ENCODE measurements at regions not wholly inside any gene's neighbourhood (a gene's known extent, or its start where the extent isn't known, plus 50 kb on each side); places are given as distances from the start of the nearest gene placed in this dataset.
"Not testable (repeated sequence)": the region's sequence is repeated elsewhere in the genome, so short reads cannot be mapped to it uniquely, and the experiment has no call there.

DNA sequence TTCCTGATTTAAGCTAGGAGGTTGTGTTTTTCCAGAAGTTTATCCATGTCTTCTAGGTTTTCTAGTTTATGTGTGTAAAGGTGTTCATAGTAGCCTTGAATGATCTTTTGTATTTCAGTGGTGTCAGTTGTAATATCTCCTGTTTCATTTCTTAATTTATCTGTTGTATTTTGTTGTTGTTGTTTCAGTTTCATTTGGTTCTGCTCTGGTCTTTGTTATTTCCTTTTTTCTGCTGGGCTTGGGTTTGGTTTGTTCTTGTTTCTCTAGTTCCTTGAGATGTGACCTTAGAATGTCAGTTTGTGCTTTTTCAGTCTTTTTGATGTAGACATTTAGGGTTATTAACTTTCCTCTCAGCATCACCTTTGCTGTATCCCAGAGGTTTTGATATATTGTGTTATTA is 62.8 kb downstream of the SCP2D1 start:
- not testable (repeated sequence) for DNase-seq (ENCODE audit: low spot score)

DNA sequence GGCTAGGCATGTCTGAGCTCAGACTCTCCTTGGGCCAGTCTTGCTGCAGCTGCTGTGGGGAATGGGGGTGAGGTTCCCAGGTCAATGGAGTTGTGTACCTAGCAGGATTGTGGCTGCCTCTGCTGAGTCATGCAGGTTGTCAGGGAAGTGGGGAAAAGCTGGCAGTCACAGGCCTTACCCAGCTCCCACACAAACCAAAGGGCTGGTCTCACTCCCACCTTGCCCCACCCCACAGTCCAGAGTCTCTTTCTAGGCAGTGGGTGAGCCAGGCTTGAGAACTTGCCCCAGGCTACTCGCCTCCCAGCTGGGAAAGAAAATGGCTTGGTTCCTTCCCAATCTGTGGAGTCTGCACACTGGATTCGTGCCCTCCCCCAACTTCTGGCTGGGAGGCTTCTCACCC is 65.7 kb downstream of the SCP2D1 start:
- DNase-seq (ENCODE audit: low spot score), result no peak

- DNase-seq (ENCODE audit: low spot score), result no peak
These were observed 73.2 kb downstream of the SCP2D1 start for GRCh38 chr20:18886756-18887155.

GRCh38 chr20:18901980-18902737 is 88.6 kb downstream of the SCP2D1 start:
- DNase-seq (ENCODE audit: low spot score), result no peak

- DNase-seq (ENCODE audit: low spot score), result no peak
These were observed 90.6 kb downstream of the SCP2D1 start for GRCh38 chr20:18904192-18904591.

GRCh38 chr20:18904624-18905023 is 91.0 kb downstream of the SCP2D1 start:
- no peak for DNase-seq (ENCODE audit: low spot score)

DNA sequence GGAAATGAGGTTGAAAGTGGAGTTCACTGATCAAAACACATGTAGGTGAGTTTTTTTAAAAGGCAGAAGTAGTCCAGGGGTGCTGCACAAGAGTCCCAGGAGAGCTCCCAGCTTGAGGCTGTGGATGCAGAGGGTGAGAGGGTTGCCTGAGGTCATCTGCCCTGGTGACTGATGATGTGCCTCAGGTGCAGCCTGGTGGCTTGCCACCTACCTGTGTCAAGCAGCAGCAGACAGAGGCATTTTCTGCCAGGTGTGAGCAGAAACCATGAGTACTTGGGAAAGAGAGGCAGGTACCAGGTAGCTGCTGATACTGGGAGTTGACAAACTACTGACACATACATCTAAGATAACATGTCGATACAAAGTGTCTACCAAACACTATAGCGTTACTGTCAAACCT is 92.5 kb downstream of the SCP2D1 start:
- no peak for DNase-seq (ENCODE audit: low spot score)

DNA sequence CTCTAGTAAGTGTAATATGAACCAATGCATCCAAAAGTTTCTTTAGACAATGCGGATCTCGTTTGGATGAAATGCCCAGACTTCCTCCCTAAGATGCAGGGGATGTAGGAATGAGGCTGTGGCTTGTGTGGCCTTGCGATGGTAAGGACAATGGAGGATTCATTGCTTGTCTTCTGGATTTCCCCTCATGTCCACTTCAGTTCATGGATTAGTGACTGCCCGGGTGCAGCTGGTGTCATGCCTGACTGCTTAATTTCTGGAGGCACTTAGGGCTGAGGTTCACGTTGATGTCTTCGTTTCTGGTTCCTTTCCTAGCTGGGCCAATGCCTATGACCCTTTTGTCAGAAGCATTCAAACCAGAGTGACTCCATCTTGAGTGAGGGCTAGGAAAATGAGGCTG is 93.8 kb downstream of the SCP2D1 start:
- no peak for DNase-seq (ENCODE audit: low spot score)

GRCh38 chr20:18908109-18908508 is 94.5 kb downstream of the SCP2D1 start:
- DNase-seq (ENCODE audit: low spot score), result no peak

DNA sequence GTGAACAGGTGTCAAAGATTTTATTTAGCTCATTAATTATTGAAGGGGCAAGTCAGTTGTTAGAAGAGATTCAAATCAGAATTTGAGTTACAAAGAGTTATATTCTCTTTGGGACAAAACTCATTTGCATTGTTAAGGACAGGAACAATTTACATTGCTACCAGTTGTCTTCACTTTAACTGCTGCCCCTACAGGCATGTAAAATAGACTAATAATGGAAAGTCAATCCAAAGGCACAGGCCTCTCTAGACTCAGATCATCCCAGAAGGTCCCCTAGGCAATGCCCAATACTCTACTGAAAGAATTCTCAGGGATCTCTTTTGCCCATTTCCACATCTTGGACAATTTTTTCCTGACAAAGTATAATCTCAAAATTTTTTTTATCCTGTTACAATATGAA is 95.7 kb downstream of the SCP2D1 start:
- no peak for DNase-seq (ENCODE audit: low spot score)

- DNase-seq (ENCODE audit: low spot score), result no peak
These were observed 100.1 kb downstream of the SCP2D1 start for GRCh38 chr20:18913701-18914100.

- no peak for DNase-seq (ENCODE audit: low spot score)
These were observed 101.2 kb downstream of the SCP2D1 start for GRCh38 chr20:18914796-18915195.

- DNase-seq (ENCODE audit: low spot score), result no peak
These were observed 103.5 kb downstream of the SCP2D1 start for GRCh38 chr20:18916886-18917750.

DNA sequence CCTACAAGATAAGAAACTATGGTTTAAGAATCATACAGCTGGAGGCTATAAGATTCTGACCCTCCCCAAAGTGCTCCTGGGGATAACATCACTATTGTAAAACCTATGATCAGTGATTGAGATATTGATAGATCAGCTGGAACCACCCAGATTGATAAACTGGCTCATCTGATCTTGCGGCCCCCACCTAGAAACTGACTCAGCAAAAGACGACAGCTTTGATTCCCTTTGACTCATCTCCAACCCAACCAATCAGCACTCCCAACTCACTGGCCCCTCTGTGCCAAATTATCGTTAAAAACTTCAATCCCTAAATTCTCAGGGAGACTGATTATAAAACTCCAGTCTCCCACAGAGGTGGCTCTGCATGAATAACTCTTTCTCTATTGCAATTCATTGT is 106.4 kb downstream of the SCP2D1 start:
- DNase-seq (ENCODE audit: low spot score), result no peak

GRCh38 chr20:18921291-18921690 is 107.7 kb downstream of the SCP2D1 start:
- DNase-seq (ENCODE audit: low spot score), result no peak

DNA sequence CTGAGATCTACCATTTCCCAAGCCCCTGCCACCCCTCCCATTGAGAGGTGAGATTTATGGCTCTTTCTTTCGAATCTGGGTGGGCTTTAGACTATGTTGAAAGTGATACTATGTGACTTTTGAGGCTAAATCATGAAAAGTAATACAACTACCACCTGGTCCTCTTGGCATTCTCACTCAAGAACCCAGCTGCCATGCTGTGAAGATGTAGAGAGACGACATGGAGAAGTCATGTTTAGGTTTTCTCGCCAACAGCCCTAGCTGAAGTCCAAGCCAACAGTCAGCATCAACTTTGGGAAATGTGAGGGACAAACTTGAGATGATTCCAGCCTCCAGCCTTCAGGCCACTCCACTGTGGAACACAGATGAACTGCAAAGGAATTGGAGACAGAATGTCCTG is 108.7 kb downstream of the SCP2D1 start:
- no peak for DNase-seq (ENCODE audit: low spot score)

- no peak for DNase-seq (ENCODE audit: low spot score)
These were observed 109.3 kb downstream of the SCP2D1 start for GRCh38 chr20:18922898-18923297.

- DNase-seq (ENCODE audit: low spot score), result no peak
These were observed 113.4 kb downstream of the SCP2D1 start for GRCh38 chr20:18926965-18927364.

GRCh38 chr20:18928626-18929025 is 115.0 kb downstream of the SCP2D1 start:
- DNase-seq (ENCODE audit: low spot score), result no peak

GRCh38 chr20:18929800-18930199 is 116.2 kb downstream of the SCP2D1 start:
- no peak for DNase-seq (ENCODE audit: low spot score)

DNA sequence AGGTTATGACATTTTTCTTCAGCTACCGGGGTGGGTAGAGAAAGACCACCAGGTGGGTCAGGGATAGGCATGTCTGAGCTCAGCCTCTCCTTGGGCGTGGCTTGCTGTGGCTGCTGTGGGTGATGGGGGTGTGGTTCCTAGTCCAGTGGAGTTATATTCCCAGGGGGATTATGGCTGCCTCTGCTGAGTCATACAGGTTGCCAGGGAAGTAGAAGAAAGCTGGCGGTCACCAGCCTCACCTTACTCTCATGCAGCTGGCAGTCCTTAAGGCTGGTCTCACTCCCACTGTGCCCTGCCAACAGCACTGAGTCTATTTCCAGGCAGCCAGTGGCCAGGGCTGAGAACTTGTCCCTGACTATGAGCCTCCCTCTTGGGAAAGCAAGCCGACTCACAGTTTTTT is 130.0 kb downstream of the SCP2D1 start:
- no peak for DNase-seq (ENCODE audit: low spot score)

- no peak for DNase-seq (ENCODE audit: low spot score)
These were observed 143.3 kb downstream of the SCP2D1 start for GRCh38 chr20:18956890-18957289.

DNA sequence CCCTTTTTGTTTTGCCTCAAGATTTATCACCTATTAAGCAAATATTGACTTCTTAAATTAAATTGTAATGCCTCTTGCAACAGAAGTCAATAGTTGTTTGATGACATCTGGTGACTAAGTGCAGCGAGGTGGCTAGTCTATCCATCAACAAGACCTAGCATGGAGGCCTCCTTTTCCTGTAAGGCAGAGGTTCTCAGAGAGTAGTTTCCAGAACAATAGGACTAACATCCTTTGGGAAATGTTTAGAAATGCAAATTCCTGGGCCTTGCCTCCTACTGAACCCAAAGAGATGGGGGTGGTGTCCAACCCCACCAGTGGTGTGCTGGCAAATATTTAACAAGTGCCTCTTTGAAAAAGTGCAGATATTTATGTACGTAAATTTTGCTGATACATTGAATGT is 143.7 kb downstream of the SCP2D1 start:
- no peak for DNase-seq (ENCODE audit: low spot score)
